Putamen (tissue), 1 donor: ENCODE measurements at regions not wholly inside any gene's neighbourhood (a gene's known extent, or its start where the extent isn't known, plus 50 kb on each side); places are given as distances from the start of the nearest gene placed in this dataset.
"Not testable (repeated sequence)": the region's sequence is repeated elsewhere in the genome, so short reads cannot be mapped to it uniquely, and the experiment has no call there.

ENCODE experiments used
- DNase-seq: peaks from one replicate; pipeline ENCODE4 v3.0.0-alpha.2; 2016; ENCODE audit warnings: low spot score

DNA sequence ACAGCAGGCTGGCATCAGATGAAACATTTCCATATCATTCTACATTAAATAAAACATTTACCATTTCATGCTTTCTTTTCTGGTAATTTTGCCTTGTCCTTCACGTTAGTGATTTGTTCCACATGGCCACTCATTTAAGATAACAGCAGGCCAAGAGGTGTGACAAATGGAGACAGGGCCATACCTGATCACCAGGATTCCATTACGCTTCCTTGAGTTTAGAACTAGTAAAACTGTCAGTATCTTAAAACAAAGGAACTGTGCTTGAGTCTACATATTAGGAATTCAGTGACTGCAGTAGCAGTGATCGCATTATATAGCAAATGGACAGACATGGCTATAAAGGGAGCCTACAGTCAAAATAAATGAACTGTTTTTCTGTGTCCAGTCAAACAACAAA is 155.1 kb upstream of the FSHR start:
- DNase-seq: no peak

DNA sequence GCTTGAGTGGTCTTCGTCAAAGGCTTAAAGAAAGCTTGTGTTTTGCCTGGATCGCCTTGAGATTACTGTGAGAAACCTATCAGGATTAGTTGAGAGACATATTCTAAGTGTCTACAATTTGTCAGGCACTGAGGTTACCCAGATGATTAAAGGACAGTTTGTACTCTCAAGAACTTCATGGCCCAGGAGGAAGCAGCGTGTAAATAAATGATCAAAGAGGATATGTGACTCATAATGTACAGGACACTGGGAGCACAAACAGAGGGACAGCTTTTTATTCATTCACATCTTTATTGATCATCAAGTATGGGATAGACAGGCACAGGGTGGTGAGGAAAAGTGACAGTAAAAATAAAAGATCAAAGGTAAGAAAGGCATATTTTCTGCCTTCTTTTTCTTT is 152.6 kb upstream of the FSHR start:
- DNase-seq: no peak

DNA sequence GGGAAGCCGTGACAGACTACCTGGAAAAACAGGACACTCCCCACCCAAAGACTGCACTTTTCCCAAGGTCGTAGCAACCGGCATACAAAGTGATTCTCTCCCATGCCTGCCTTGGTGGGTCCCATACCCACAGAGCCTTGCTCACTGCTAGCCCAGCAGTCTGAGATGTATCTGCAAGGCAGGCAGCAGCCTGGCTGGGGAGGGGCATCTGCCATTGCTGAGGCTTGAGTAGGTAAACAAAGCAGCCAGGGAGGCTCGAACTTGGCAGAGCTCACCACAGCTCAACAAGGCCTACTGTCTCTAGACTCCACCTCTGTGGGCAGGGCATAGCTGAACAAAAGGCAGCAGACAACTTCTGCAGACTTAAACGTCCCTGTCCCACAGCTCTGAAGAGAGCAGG is 144.4 kb upstream of the FSHR start:
- DNase-seq: not testable (repeated sequence)

DNA sequence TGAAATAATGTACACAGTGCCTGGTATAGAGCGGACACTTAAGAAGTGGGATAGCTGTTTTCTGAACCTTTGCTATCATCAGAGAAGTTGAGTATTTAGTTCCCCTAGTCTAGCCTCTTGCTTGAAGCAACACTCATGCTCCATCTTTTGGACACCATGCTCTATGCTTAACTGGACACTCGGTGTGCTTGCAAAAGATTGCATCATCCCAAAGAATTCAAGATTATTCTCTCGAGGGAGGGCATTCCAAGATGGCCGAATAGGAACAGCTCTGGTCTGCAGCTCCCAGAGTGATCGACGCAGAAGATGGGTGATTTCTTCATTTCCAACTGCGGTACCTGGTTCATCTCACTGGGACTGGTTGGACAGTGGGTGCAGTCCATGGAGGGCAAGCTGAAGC is 143.9 kb upstream of the FSHR start:
- no peak for DNase-seq

DNA sequence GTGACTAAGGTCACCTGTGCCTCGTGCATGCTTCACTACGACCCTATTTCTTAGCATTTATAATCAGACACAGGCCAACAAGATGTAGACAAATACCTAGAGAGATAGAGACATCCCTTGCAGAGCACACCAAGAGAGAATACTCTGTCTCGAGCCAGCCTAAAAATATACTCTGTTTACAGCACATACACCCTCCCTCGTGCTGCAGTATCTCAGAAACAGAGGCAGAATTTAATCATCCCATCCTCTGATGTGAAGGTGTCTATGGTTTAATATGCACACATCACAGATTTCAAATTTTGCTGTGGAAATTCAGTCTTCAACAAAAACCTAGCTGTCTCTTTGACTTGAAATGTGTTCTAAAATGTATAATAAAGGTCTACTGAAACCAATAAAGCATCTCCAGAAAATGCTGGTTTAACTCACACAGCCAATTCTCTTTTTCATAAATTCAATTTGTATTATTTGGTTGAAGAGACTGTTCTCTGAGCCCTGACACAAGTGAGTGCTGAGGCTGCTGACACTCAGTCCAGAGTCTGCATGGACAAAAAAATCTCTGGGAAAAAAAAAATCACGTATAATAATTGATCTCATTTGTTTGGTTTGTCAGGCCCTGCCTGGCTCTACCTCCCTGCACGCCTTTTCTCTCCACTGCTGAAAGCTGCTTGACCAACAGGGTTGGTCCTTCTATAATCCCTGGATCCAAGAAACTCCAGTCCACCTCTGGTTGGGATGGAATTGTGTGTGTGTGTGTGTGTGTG is 142.0 kb upstream of the FSHR start:
- DNase-seq: no peak

DNA sequence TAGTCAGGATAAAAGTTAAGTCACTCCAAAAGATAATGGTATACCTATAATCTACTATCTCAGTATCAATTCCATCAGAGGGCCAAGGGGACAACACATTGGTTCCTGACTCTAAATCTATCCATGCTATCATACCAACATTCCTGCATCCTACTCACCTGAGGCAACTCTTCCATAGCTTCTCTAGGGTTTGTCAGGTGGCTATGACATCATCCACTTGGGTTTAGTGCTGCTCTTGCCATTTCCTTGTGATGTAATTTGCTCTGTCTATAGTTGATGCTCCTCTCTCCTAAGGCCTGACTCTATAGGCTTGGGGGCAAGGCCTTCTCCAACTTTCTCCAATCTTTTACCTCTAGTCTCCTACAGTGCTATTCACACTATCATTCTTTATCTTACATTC is 139.9 kb upstream of the FSHR start:
- no peak for DNase-seq

DNA sequence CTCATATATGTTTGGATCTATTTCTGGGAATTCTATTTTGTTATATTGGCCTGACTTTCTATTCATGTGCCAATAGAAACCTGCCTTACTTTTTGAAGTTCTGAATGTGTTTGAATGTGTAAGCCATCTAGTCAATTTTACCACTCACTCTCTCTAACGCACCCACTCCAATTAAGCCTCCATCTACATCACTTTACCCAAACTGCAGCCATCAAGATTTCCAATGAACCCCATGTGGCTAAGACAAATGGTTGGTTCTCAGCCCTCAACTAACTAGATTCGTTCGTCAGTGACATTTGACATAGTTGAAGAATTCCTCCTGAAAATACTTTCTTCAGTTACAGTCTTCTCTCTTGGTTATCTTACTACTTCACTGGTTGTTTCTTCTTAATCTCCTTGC is 137.3 kb upstream of the FSHR start:
- DNase-seq: no peak

DNA sequence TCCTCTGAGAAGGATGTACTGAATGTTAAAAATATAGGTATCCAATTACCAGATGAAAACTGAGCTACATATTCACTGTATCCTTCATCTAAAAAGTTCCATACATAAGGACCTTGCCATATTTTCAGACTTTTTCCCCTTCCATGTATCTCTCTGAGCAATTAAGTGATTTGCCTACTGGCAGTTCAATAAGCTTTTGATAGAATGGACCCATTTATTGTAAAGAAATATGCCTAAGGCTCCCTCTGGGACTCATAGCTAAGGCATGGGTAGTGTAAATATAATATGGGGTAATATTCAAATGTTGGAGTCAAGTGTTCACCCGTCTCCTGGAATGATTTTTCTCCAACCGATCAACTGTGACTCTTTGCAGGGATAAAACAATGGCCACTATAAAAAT is 135.4 kb upstream of the FSHR start:
- DNase-seq: no peak

DNA sequence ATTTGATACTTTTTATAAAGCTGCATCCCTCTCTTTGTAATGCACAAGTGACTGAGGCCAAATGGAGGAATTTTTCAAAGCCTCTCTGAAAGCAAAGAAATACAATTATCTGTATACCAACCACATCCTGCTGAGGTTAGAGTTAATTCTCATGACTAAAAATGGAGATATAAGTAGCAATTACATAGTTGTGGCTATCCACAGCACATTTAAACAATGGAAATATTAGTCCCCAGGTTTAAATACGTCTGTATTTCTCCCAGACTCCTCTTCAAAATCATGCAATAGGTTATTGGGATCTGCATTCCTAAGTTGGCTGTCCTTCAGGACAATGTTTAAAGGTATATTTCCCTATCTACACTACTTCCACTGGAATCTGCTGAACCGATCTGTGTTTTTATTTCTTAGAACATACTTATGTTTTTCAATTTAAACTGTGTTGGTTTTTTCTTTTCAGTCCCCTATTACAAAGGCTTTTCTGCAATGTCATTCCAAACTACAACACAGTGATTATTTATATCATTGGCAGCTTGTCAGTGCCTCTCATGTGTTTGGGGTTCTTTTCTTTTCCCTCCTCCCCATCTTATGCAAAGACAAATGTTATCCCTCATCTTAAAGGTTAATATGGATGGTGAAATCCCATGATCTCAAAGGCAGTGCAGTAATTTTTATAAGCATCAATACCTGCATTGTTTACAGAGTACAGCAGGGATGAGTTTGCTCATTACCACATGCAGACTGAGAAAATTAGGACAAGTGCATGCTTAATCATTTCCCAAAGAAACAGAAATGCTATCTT is 134.8 kb upstream of the FSHR start:
- DNase-seq: peak; percentile 21

DNA sequence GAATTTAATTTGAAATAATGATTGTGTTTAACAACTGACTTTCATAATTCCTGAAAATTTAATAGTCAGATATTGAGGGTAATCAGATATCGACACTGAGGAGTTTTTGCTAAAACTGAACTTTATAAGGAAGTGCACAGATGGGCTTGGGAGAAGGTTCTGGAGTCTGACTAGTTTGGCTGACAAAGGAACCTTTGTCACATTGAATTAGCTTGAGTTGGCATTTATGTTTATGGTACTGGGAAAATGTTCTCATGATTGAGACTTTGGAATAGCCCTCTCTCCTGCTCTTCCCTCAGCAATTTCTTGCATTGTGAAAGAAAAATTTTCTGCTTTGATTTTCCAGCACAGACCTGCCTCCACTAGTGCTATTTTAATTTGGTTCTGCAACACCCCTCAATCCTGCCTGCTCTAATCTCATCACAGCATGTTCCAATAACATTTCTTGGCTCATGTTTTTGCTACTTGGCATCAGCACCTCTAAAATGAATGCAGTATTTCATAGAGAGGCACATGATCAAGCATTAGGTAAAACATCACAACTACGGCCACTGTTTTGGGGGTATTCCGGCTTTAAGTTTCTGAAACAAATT is 133.9 kb upstream of the FSHR start:
- DNase-seq: peak; percentile 36

DNA sequence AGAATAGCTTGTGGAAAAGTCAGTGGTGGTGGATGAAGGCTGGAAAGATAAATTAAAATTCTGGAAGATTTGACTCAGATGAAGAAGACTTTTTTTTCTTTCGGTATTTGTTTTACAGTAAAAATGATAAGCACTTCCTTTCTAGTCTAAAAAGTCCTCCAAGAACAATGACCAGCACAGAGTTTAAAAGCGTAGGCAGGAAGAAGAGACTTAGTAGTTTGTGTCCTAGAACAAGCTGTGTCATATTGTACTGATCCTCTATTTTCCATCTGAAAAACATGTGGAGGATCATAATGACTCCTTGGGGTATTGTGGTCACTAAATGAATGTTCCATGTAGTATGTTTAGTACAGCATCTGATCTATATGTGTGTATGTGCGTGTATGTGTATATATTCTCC is 132.4 kb upstream of the FSHR start:
- DNase-seq: no peak

DNA sequence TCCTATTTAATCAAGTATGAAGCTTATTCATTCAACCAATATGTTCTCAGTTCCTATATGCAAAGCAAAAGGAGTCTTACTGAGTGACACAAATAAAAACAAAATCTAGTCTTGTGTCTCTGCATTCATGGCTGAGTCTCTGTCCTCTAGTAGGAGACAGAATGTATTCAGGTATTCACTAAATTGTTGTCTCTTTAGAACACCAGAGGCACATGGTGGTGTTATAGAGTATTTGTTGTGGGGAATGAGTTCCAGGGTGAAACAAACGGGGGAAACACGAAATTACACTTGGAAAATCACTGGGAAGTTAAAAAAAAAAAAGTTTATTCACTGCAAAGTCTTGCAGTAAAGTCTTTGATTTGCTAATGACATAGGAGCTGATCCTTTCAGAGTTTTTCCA is 131.7 kb upstream of the FSHR start:
- DNase-seq: no peak

DNA sequence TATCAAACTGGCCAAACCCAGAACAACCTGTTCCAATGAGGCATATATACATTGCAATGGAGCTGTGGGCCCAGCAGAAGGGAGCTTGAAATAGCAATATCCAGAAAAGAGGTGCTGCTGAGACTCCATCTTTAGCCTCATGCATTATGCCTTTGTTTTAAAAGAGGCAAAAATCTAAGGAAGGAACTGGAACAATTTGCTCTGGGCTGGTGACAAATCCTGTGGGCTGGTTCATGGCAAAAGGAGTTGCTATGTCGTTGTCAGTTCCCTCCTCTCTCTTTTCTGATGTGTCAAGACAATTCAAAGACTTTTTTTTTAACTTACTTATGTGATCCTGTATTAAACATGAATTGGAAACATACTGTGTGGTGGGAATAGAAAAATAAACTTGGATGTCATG is 124.2 kb upstream of the FSHR start:
- DNase-seq: no peak

DNA sequence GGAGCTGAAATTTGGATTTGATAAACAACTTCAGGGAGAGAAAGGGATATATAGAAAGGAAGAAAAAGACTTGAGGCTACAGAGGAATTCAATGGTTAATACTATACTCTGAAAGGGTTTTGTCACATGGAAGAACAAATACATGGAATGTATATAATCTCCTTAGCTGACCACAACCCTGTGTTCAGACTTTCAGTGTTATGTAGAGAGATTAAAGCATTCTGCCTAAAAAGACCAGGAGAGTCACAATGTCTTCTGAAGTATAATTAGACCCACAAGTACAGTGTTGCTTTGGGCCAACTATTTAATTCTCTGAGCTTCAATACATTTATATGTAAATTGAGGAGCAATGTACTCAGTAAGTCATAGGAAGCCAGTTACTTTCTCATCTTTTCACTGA is 123.8 kb upstream of the FSHR start:
- DNase-seq: no peak

DNA sequence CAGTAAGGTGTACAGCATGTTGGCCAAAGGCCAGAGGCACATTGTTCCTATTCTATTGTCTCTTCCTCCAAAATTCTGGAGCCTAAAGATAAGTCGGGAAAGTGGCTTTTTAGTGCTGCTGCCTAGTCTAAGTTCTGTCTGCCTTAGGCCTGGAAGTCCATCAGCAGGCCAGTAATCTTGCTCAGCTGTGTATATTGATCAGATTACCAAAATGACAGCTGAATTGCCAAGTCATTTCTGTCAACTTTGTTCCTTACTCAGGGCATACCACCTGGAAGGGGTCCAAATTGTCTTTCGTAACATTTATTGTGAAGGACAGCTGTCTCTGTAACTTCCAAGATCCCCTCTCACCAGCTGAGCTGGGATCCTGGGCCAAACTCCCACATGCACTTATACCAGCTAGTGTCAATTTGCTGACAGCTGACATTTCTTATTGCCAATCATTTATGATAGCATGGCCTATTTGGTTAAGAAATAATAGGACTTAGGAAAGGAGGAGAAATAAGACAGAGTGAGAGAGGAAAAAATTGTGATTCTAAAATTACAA is 116.8 kb upstream of the FSHR start:
- DNase-seq: no peak

DNA sequence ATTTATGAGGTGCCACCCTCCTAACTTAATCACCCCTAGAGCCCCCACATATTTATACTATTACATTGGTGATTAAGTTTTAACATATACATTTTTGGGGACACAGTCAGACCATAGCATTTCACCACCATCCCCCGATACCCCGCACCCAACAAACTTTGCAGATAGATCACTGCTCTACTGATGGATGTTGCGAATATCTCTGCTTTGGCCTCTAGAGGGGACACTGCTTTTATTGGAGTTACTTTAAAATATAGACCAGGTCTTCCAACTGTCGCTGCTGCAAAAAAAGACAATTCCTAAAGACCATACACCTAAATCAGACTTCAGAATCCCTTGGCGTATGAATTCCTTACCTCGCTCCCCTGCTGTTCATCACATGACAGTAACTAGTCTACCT is 115.8 kb upstream of the FSHR start:
- no peak for DNase-seq

DNA sequence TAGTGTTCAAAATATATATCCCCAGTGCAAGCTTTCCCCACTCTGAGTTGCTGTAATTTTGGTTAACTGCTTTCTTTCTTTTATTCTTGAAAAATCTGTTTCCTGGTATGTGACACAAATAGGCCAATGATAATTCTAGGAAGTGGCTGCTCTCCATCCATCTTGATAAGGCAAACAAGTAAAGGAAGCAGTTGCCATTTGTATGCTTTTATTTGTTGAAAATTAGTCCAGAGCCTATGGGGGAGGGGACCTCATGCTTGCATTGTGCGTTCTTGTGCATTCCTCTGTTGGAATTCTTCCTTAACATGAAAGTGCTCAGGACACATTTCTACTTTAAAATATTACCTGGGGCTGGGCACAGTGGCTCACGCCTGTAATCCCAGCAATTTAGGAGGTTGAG is 111.2 kb upstream of the FSHR start:
- DNase-seq: no peak

DNA sequence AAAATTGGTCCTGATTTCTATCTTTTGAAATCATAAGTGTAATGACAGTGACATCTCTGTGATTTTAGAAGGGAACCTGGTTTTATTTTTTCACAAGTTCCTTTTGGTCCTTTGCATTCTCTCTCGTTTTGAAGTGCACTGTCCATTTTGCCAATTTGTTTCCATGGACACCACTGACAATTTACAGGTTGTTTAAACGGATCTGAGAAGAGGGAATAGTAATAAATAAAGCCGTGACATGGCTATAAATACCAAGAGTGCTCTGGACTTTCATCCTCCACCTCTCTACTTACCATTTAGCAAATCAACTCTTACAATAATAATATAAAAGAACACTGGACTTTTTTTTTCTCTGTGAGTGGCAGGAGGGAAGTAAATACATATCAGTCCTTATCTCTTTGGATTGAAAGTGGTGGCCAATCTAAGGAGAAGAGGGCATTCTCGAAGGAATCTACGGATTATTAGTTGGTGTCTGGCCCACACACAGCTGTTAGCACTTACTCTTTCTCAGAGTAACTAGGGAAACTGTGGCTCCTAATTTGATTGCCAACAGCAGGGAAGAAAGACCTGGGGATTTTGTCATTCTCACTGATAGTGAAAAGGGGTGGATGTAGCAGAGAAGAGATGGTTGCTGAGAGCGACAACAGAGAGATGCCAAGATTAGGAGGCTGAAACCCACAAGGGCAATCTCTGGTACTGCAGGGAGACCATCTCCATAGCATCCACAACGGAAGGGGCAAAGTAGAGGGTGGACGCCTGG is 108.7 kb upstream of the FSHR start:
- DNase-seq: no peak

DNA sequence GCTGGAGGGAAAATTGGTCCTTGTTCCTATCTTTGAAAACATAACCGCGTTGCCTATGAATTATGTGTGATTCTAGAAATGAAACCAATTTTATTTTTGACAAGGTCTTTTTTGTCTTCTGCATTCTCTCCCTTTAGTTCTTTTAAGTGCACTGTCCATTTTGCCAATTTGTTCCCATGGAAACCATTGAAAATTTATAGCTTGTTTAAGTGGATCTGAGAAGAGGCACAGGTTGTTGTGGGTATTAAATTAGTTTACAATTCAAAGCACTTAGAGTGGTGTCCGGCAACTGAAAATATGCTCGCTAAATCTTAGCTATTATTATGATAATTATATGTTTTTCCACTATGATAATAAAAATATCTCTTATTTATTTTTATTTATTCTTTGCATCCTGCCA is 107.5 kb upstream of the FSHR start:
- no peak for DNase-seq

DNA sequence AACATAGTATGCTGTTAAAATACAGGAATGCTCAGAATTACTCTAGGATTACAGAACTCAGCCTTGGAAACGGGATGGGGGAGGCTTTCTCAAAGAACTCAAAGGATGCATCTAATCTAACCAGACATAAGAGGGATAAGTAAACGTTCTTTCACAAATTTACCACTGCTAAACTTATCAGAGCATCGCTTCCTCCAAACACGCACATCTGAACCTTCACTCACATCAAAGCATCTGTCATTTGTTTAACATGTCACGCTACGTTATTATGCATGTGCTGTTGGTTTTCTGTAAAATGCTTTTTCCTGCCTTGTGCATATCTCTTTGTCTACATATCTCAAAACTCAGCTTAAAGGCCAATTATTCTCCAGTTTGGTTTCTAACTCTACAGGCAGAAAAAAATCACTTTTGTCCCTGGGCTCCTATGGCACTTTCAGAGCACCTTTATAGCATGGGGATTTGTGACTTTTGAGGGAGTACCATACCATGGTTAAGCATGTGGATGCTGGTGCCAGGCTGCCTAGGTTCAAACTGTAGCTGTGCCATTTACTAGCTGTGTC is 106.7 kb upstream of the FSHR start:
- no peak for DNase-seq

DNA sequence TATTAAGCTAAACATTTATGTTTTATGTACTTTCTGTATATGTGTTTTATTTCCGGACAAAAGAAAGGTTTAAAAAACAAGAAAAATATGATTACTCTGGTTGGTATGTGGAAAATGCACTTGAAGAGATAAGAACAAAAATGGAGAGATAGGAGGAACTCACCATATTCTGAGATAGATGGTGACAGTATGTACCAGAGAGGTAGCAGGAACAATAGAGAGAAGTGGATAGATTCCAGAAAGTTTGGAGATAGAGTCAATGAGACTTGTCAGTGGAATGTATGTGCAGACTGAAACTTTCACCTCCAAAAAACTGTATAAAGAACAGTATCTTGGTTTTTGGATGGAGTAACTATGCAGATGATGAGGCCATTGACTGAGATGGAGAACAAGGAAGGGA is 105.6 kb upstream of the FSHR start:
- DNase-seq: no peak

DNA sequence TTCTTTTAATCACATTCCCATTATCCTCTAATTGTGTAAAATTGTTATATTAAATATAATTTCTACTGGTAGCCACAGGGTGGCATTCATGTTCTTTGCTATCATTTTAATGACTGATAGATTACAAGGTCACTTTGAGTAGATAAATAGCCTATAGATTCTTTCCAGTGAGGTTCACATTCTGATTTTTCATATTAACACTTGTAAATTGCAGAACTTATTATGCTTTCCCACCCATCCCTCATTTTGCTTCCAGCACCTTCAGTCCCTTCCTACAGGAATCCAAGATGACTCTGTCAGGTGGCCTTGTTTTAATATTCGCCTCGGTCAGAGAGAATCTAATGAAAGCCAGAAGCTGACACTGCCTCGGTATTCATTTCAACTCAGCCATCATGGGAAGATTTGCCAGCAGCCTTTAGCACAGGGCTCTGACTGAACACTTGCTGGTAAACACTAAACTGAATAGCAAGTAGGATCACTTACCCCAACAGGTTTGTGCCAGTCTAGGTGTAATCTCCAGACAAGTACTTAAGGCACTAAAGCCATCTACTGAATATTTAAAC is 101.2 kb upstream of the FSHR start:
- peak; percentile 14 for DNase-seq
